Trophoblast cell (in vitro differentiated cells and primary cell): ENCODE measurements at regions not wholly inside any gene's neighbourhood (a gene's known extent, or its start where the extent isn't known, plus 50 kb on each side); places are given as distances from the start of the nearest gene placed in this dataset.

Experiments
- DNase-seq, 2 donors: peaks; one replicate each; pipeline ENCODE4 v3.0.0-alpha.2; 2016
- H2AFZ ChIP-seq: 2 replicates; pipeline ENCODE4 v1.6.1; 2013; ENCODE audit warnings: low read length, moderate library complexity, mild to moderate bottlenecking; ENCODE audit not compliant: insufficient read depth, poor library complexity
- H2AK5ac ChIP-seq: 2 replicates; pipeline ENCODE4 v1.6.1; 2013; ENCODE audit warnings: mild to moderate bottlenecking, low read length
- H2BK120ac ChIP-seq: 2 replicates; pipeline ENCODE4 v1.6.1; 2013; ENCODE audit warnings: low read length, mild to moderate bottlenecking, moderate library complexity; ENCODE audit not compliant: insufficient read depth, poor library complexity
- H2BK12ac ChIP-seq: 2 replicates; pipeline ENCODE4 v1.6.1; 2013; ENCODE audit warnings: mild to moderate bottlenecking, low read length, moderate library complexity
- H2BK5ac ChIP-seq: 2 replicates; pipeline ENCODE4 v1.6.1; 2013; ENCODE audit warnings: low read length, low read depth, moderate library complexity, mild to moderate bottlenecking; ENCODE audit not compliant: poor library complexity
- H3K14ac ChIP-seq: 2 replicates; pipeline ENCODE4 v1.6.1; 2013; ENCODE audit warnings: mild to moderate bottlenecking, low read length
- H3K18ac ChIP-seq: 2 replicates; pipeline ENCODE4 v1.6.1; 2013; ENCODE audit warnings: mild to moderate bottlenecking, low read length
- H3K23ac ChIP-seq: 2 replicates; pipeline ENCODE4 v1.6.1; 2013; ENCODE audit warnings: low read length
- H3K27ac ChIP-seq: 2 replicates; pipeline ENCODE4 v1.5.1; 2013; ENCODE audit warnings: low read depth, mild to moderate bottlenecking, inconsistent platforms, low read length, moderate library complexity
- H3K27me3 ChIP-seq: 2 replicates; pipeline ENCODE4 v1.6.1; 2013; ENCODE audit warnings: inconsistent platforms, mild to moderate bottlenecking, low read length, moderate library complexity; ENCODE audit not compliant: insufficient read depth
- H3K36me3 ChIP-seq, 2 experiments: 1 replicate in 1 of 2; 2 replicates in 1 of 2; pipeline ENCODE4 v1.6.1; 2013; ENCODE audit warnings: low read length in 2 of 2, mild to moderate bottlenecking in 2 of 2, moderate library complexity in 1 of 2; ENCODE audit not compliant: insufficient read depth in 2 of 2, control insufficient read depth in 1 of 2
- H3K4ac ChIP-seq: 2 replicates; pipeline ENCODE4 v1.6.1; 2013; ENCODE audit warnings: low read depth, mild to moderate bottlenecking, low read length, moderate library complexity
- H3K4me1 ChIP-seq, 2 experiments: 1 replicate in 1 of 2; 2 replicates in 1 of 2; pipeline ENCODE4 v1.6.1; 2013; ENCODE audit warnings: low read length in 2 of 2, mild to moderate bottlenecking in 2 of 2, moderate library complexity in 1 of 2; ENCODE audit not compliant: insufficient read depth in 2 of 2, control insufficient read depth in 1 of 2
- H3K4me2 ChIP-seq: 2 replicates; pipeline ENCODE4 v1.6.1; 2013; ENCODE audit warnings: inconsistent platforms, mild to moderate bottlenecking, low read length, moderate library complexity
- H3K4me3 ChIP-seq: 2 replicates; pipeline ENCODE4 v1.5.1; 2013; ENCODE audit warnings: mild to moderate bottlenecking, low read depth, low read length, inconsistent platforms
- H3K79me1 ChIP-seq: one replicate; pipeline ENCODE4 v1.6.1; 2013; ENCODE audit warnings: low read length
- H3K79me2 ChIP-seq: 2 replicates; pipeline ENCODE4 v1.6.1; 2013; ENCODE audit warnings: low read length, mild to moderate bottlenecking; ENCODE audit not compliant: control insufficient read depth, insufficient read depth, poor library complexity
- H3K9ac ChIP-seq: 2 replicates; pipeline ENCODE4 v1.6.1; 2013; ENCODE audit warnings: mild to moderate bottlenecking, low read length
- H3K9me3 ChIP-seq: 2 replicates; pipeline ENCODE4 v1.6.1; 2013; ENCODE audit warnings: low read depth, mild to moderate bottlenecking, control low read depth, inconsistent platforms, low read length; ENCODE audit not compliant: insufficient read depth
- H4K12ac ChIP-seq: 2 replicates; pipeline ENCODE4 v1.6.1; 2013; ENCODE audit warnings: low read depth, mild to moderate bottlenecking, low read length, moderate library complexity
- H4K8ac ChIP-seq: 2 replicates; pipeline ENCODE4 v1.6.1; 2013; ENCODE audit warnings: low read depth, mild to moderate bottlenecking, low read length, moderate library complexity
- H4K91ac ChIP-seq: one replicate; pipeline ENCODE4 v1.6.1; 2013; ENCODE audit warnings: low read depth, mild to moderate bottlenecking, low read length, moderate library complexity
- WGBS: extraction: QIAGEN DNeasy Blood & Tissue Kit; methylation state at CpG from one replicate; pipeline ENCODE4 v1.1.7; 2013; ENCODE audit warnings: missing lambda C conversion rate; ENCODE audit not compliant: insufficient read length, insufficient coverage; ENCODE audit errors: extremely low coverage; 5-methylcytosine and 5-hydroxymethylcytosine counted together

DNA sequence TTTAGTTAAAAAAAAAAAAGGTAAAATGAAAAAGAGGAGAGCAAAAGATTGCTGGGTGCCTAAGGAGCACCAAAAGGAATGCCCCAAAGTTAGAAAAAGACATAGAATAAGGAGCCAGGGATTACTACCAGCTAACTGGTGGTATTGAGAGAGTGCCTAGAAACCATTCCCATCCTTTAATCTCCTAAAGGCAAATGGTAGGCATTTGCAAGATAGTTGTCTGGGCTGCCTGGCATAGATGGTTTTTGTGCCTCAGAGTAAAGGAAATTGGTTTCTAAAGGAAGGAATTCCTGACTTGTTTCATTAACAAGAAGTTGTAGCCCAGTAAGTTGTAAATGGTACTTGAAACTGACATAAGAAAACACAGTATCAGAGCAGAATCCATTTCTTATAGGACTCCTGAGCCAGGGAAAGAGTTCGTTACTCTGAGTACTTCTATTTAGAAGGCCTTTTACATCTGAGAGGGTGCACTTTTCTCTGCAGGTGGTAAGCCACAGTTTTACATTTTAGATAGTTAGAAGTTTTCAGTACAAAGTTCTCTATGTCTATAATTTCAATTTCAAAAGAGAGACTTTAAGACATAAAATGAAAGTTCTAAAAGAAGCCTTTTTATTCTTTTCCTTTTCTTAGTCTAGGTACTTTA, 92.6 kb downstream of the OLFM4 start:
- Histone ChIP-seq H3K27ac (no peak overlapping the region), H3K79me1 (no peaks in the 10 kb centered on the region), H3K4me3 (no peak overlapping the region), H3K4me2 (no peak overlapping the region), H3K9me3 (peaks cover 3% of the 10 kb centered on the region), H3K23ac (no peak overlapping the region), H2BK12ac (no peak overlapping the region), H3K36me3 (no peaks in the 10 kb centered on the region), H3K4me1 (no peaks in the 10 kb centered on the region), H2AFZ (no peak overlapping the region), H4K91ac (no peak overlapping the region), H3K18ac (no peak overlapping the region), H2BK5ac (no peak overlapping the region), H3K9ac (no peak overlapping the region), H3K79me2 (no peaks in the 10 kb centered on the region), H3K14ac (no peak overlapping the region), H2BK120ac (no peak overlapping the region), H4K12ac (no peak overlapping the region), H2AK5ac (no peak overlapping the region), H3K27me3 (no peaks in the 10 kb centered on the region), H3K4ac (no peak overlapping the region), H4K8ac (no peak overlapping the region)
- no peak for DNase-seq
- WGBS: no CpG with 5 or more reads among the region's 1 CpG

DNA sequence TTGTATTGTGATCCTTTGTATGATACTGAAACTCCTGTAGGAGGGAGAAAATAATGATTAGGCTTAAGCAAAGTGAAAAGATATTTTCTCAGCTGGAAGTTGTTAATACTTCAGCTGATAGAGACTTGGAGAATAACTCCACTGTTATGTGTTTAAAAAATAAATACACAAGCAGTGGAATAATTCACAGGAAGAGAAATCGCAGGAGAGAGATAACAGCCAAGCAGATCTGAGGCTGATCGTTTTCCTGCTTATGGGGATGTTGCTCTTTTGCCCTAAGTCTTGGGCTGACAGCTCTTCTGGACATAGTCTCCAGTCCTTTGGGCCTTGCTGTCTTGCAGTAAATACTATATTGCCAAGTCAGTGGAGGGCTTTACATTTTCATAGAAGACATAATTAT, 93.3 kb downstream of the OLFM4 start:
- Histone ChIP-seq H3K23ac (no peak overlapping the region), H3K4me3 (no peak overlapping the region), H2AK5ac (no peak overlapping the region), H2BK120ac (no peak overlapping the region), H3K18ac (no peak overlapping the region), H3K36me3 (no peaks in the 10 kb centered on the region), H4K12ac (no peak overlapping the region), H2BK5ac (no peak overlapping the region), H3K4me2 (no peak overlapping the region), H3K14ac (no peak overlapping the region), H3K4ac (no peak overlapping the region), H3K4me1 (no peaks in the 10 kb centered on the region), H2BK12ac (no peak overlapping the region), H3K27ac (no peak overlapping the region), H3K79me2 (no peaks in the 10 kb centered on the region), H2AFZ (no peak overlapping the region), H4K91ac (no peak overlapping the region), H3K27me3 (no peaks in the 10 kb centered on the region), H4K8ac (no peak overlapping the region), H3K9me3 (peaks cover 3% of the 10 kb centered on the region), H3K9ac (no peak overlapping the region), H3K79me1 (no peaks in the 10 kb centered on the region)
- no peak for DNase-seq
- WGBS: no CpG with 5 or more reads among the region's 2 CpGs

DNA sequence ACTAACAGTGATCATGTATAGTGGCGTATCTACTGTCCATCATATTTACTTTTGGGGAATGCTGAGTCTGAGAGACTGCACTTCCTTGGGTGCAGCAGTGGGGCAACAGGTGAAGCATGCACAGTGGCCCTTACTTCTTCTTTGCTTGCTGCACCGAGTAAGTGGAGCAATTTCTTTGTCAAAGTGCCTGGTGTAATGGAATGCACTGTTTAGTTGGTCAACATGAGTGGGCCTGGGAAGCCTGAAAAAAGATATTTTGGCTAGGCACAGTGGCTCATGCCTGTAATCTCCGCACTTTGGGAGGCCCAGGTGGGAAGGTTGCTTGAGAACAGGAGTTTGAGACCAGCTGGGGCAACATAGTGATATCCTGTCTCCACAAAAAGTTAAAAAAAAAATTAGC, 94.9 kb downstream of the OLFM4 start:
- Histone ChIP-seq H3K23ac (no peak overlapping the region), H3K36me3 (no peaks in the 10 kb centered on the region), H3K14ac (no peak overlapping the region), H3K79me1 (no peaks in the 10 kb centered on the region), H2AFZ (no peak overlapping the region), H4K91ac (no peak overlapping the region), H3K27ac (no peak overlapping the region), H3K27me3 (no peaks in the 10 kb centered on the region), H2BK120ac (no peak overlapping the region), H3K4me2 (no peak overlapping the region), H3K4me3 (no peak overlapping the region), H3K4me1 (no peaks in the 10 kb centered on the region), H4K8ac (no peak overlapping the region), H2BK5ac (no peak overlapping the region), H3K9me3 (no peaks in the 10 kb centered on the region), H3K4ac (no peak overlapping the region), H4K12ac (no peak overlapping the region), H3K18ac (no peak overlapping the region), H3K9ac (no peak overlapping the region), H2BK12ac (no peak overlapping the region), H3K79me2 (no peaks in the 10 kb centered on the region), H2AK5ac (no peak overlapping the region)
- no peak for DNase-seq
- WGBS: no CpG with 5 or more reads among the region's 3 CpGs

DNA sequence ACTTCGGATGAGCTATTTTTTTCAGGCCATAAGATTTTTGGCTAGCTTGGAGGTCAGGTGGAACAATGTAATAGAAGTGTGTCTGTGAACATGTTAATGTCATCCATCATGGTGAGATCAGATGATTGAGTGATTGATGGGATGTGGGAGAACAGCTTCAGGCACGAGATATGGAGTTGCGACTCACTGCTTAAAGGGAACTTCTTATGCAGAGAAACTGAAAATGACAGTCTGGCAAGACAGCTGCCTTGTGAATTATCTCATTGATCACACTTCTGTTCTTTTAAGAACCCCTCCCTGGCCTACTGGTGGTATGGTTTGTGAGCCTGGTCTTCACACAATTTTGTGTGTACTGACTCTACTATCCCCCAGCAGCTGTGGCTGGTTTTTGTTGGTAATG, 96.0 kb downstream of the OLFM4 start:
- Histone ChIP-seq H3K4me3 (no peak overlapping the region), H2BK12ac (no peak overlapping the region), H4K8ac (no peak overlapping the region), H3K9ac (no peak overlapping the region), H3K4me2 (no peak overlapping the region), H3K27ac (no peak overlapping the region), H3K79me1 (no peaks in the 10 kb centered on the region), H3K4ac (no peak overlapping the region), H3K79me2 (no peaks in the 10 kb centered on the region), H4K12ac (no peak overlapping the region), H3K9me3 (no peaks in the 10 kb centered on the region), H3K36me3 (no peaks in the 10 kb centered on the region), H4K91ac (no peak overlapping the region), H2AK5ac (no peak overlapping the region), H3K4me1 (no peaks in the 10 kb centered on the region), H2AFZ (no peak overlapping the region), H3K14ac (no peak overlapping the region), H2BK5ac (no peak overlapping the region), H3K18ac (no peak overlapping the region), H3K27me3 (no peaks in the 10 kb centered on the region), H2BK120ac (no peak overlapping the region), H3K23ac (no peak overlapping the region)
- DNase-seq: no peak
- WGBS: no CpG with 5 or more reads among the region's 3 CpGs
